HG03469 (cell line): ENCODE measurements at regions not wholly inside any gene's neighbourhood (a gene's known extent, or its start where the extent isn't known, plus 50 kb on each side); places are given as distances from the start of the nearest gene placed in this dataset.

Source experiments
- ATAC-seq: cut with Tn5 transposase; IDR thresholded peaks from one replicate; pipeline ENCODE4 v1.9.1; 2021; ENCODE audit warnings: mild to moderate bottlenecking, moderate library complexity, moderate number of reproducible peaks; ENCODE audit not compliant: unreplicated experiment

DNA sequence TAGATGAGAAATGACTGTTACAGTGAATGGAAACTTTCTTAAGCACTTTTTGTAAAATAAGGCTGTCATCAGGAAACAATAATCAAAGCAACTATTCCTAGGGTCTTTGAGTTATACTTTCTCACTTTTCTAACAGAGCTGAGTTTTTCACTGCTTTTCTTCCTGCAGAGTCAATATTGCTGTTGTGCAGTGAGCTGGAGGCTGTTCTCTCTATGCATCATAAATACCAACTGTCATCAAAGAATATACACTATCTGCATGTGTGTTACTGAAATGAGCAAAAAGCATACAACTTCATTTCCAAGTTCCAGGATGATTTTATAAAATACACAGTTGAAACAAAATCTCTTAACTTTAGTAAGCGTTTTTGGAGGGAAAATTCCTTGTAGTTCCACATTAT is 110.4 kb upstream of the CPSF6 start:
- no peak for ATAC-seq

DNA sequence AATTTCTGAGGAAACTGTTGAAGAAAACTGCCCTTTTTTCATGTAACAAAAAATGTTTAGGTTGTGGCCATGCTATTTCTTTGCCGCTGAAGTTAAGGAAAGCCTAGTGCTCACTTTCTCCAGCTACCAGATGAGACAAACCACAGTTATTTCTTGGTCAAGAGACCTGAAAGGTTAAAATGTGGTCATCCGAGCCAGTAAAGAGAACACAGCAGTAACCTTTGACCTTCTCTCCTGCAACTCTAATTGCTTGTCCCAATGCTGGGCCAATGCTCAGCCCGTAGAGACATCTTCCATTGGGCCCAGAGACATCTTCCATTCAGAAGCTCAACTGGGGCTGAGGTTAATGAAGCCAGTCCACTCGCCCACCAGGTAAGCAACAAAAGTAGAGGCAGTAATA is 109.8 kb upstream of the CPSF6 start:
- ATAC-seq = no peak

DNA sequence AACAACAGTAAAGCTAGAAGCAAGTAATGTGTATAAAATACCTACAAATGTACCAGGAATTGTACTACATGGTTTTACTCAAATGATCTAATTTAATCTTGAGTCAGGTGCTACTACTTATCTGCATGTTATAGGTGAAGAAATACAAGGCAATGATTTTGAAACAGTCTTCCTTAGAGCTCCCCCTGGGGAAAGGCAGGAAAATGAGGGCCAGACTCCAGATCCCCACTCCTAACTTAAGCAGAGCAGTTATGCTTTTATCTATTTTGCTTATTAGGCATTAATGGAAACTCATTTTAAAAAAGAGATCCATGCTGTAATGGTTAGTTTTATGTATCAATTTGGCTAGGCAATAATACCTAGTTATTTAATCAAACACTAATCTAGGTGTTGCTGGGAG is 109.3 kb upstream of the CPSF6 start:
- no peak for ATAC-seq

DNA sequence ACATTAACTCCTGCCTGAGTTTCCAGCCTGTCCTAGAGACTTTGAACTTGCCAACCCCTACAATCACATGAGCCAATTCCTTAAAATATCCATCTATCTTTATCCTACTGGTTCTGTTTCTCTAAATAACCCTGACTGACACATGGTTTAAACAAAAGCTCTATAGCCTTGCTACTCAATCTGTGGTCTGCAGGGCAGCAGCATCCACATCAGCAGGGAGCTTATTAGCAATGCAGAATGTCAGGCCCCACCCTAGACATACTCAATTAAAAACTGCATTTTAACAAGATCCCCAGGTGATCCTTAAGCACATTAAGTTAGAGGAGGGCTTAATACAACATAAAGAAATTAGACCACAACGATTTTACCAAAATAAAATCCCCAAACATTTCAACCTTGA is 108.3 kb upstream of the CPSF6 start:
- ATAC-seq = no peak

DNA sequence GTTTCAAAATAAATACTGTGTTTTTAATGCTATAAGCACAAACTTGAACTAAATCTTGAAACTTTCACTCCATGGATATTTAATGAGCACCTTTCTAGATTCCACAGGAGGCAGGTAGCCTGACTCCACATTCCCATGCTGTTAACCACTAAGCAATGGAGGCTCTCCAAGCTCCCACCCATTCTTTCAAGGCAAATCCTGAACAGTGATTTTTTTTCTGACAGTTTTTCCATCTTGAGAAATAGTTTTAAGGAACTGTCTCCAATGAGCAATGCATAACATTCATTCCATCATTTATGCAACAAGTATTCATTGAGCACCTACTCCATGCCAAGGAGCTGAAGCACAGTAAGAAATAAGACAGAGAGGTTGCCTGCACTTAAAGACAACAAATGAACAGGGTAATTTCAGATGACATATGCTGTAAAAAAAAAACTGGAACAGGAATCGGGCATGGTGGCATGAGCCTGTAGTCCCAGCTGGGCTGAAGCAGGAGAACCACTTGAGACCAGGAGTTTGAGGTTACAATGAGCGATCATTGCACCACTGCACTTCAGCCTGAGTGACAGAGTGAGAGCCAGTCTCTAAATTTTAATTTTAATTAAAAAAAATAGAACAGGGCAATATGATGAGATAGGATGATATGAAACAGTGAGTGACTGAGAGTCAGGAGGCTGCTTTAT is 102.3 kb upstream of the CPSF6 start:
- ATAC-seq = no peak

DNA sequence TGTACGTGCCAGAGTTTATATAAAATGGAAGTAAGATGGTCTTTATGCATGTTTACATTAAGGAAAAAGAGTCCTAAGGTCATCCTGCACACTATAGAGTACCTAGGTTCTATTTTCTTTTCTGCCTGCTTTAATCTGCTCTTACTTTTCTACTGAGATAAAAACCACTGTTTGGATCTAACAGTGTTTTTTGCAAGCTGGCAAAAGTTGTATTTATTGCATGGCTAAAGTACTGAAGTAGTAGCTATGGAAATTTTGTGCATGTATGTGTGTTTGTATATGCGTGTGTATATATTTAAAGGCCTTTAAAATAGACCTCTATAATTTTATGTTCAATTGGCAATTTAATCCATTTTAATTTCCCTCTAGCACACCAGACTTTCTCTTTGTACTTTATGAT is 98.3 kb upstream of the CPSF6 start:
- no peak for ATAC-seq

DNA sequence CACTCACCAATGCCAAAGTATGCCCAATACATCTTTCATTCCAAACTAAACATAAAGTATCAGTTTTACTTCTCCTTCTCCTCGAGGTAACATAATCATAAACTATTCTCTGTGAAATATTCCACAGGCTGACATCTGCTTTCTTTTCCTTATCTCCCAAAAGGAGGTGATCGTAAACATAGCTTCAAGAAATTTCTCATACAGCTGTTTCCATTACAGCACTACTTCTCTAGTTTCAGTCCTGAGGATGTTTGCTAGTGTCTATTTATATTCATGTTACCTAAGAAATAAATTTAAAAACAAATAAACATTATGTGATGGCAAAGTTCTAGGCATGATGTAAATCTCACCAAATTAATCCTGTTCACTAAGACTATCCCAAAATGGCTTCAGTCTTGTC is 90.1 kb upstream of the CPSF6 start:
- no peak for ATAC-seq

DNA sequence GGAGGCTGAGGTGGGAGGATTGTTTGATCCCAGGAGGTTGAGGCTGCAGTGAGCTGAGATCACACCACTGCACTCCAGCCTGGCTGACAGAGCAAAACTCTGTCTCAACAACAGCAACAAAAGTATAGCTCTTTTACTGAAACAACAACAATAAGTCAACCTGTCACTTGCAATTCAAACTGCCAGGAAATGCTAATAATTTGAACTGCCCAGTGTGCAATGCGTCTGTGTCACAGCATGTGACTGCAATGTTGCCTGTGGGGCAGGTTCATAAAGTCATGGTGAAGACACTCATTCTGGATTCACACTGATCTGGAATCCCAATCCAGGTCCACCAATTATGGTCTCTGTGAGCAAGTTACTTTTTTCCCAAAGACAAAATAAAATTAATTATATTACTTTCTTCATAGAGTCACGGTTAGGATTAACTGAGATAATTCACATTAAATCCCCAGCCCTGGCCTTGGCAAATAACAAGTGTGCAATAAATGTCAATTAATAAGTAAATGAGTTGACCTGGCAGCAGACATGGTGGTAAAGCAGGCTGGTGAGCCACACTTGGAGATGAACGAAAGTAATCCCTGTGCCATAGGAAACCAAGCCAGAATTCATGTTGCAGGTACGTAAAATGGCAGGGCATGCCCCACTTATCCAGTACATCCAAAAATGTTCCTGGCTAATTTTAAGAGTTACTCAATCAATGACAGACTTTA is 89.1 kb upstream of the CPSF6 start:
- ATAC-seq = no peak

DNA sequence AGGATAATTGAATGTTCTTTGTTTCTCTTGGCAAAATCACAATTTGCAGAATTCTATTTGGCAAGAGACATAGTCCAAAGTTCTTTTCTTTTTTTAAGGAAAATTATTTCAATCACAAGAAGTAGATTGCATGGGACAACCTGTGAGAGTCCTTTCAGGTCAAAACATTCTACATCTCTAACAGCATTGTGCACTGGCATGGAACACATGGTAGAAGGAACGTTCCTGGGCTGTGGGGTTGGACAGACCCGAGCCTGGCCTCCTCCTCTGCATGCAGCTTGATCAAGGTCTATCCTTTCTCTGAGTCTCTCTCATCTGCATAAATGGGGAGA is 88.6 kb upstream of the CPSF6 start:
- ATAC-seq = no peak

DNA sequence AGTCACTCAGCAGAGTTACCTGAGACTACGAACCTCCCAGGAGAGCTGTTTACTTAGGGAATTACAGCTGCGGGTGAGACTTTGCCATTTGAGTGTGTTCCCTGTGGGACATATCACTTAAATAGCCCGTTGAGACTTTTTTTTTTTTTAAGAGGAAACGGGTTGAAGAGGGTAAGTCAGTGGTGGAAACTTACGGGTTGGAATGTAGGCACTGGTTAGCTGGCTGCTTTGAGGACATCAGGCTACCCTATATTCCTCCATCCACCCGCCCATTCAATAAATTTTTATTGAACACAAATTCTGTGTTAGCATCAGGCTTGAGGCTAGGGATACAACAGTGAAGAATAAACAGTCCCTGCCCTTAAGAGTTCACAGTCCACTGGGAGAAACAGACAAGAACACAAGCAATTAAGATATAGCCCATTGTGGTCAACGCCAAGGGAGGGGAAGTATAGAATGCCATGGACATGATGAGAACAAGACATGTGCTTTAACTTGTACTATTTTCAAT is 88.1 kb upstream of the CPSF6 start:
- ATAC-seq = no peak

DNA sequence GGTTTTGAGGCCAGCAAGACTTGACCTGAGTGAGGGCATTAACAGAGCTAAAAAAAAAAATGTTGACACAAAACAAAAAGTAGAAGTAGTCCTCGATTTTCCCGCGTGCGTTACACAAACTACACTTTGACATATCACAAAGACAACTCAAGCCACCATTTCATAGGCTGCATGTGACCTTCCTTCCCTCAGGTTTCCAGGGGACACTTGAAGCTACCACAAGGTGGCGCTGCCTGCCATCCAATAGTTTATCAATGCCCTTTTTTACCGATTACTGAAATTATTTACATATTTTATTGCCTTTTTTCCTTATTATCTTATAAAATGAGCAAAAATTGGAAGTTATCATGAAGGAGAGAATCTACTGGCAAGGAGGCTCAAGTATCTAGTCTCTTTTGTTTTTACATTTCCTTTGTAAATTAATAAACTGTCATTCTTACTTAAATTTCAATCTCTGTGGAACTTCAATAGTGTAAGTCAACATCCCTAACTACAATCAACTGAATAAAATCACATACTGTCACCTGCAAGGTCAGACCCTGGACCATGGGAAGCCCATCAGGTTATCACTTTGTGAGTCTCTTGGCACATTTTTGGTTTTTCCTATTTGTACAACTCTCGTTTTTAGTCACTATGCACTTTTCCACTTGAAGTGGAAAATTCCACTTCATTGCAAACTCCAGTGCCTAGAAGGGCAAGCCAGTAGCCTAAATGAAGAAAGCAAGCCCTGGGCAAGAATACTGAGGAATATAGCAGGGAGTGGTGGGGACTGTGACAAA is 84.6 kb upstream of the CPSF6 start:
- no peak for ATAC-seq

DNA sequence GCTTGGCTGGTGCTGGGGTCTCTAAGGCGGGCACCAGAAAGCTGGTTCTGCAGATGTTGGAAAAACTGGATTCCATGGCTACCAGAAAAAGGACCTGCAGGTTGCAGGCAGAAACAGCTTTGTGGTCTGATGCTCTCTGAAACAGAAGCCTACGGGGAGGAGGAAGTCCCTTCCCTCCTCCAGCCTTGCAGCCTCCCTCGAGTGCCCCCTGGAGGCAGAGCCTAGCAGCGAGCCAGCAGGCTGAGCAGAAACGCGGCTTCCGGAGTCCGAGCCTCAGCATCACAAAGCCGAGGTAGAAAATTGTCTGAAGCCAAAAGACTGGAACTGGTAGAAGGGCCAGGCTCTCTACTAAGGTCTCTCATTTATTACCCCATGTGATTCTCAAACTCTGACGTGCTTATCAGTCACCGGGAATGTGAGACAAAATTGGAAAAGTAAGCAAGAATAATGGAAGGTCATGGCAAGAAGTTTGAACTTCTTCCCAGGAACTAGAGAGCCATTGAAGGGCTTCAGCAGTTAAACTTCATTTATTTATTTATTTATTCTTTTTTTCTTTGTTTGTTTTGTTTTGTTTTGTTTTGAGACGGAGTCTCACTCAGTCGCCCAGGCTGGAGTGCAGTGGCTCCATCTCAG is 82.2 kb upstream of the CPSF6 start:
- peak; percentile 88 for ATAC-seq

DNA sequence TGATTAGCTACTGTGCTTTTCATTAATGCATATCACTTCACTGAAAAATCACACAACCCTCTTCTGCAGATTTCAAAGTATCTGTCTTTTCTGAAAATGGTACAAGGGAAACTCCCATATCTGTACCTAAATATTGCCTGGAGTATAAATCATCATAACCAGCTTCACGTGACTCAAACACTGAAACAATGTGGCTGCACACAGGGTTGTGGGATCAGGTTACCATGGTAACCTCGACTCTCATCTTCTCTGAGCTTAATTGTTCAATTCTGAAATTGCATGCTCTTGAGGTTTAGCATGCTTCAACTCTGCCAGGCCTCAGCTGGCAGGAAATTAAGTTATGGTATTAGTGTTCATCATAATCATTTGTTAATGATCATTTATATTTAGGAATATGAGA is 77.5 kb upstream of the CPSF6 start:
- ATAC-seq = peak; percentile 73

DNA sequence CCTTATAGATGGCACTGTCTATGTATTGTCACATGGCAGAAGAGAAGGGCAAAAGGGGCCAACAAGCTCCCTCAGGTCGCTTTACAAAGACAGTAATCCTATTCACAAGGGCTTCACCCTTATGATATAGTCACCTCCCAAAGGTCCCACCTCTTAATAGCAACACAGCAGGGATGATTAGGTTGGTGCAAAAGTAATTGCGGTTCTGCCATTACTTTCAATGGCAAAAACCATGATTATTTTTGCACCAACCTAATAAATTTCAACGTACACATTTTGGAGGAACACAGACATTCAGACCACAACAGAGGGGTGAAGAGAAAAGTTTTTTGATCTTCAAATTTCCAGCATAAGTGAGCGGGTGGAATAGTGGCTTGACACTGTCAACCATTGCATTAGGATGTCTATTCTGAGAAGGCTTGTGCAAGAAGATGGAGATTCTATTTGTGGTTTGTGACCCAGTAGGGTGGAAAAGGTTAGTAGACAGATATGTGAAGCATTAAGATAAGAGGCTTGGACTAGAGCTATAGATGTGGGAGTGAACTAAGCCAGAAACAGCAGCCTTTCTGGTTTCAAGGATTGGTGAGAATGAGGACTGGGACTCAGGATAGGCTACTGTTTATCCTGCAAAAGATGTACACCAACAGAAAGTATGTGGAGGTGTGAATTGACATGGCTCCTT is 75.5 kb upstream of the CPSF6 start:
- no peak for ATAC-seq

DNA sequence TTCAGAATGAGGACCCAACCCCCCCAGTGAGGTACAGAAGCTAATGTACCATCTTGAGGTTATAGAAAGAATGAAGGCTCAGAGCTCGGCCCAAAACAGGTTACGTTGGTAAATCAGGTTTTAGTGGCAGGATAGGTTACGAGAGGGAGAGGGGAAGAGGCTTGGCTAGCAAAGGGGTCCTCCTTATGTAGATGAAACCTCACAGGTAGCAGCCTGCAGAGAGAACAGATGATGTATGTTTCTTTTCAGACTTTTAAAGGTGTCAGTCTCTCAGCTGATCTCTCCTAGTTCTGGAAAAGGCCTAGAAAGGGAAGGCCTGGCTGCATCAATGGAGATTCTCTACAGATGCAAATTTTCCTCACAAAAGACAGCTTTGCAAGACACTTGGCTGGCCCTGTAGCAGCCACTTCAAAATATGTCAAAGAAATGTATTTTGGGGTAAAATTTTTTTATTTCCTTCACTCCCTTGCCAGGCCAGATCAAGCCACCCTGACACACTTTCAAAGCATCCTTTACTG is 71.7 kb upstream of the CPSF6 start:
- ATAC-seq = no peak

DNA sequence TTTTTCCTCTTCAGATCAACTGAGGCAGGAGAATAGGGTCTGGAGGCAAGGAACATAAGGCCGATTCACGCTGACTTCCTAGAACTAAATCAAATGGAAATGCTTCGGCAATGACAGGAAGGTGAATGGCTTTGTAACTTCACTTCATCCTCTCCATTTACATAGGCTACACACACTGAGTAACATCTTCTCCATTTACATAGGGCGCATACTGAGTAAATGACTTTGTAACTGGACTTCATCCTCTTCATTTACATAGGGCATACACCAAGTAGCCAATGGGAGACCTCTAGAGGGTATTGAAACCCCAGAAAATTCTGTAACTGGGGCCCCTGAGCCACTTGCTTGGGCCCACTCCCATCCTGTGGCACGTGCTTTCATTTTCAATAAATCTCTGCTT is 71.0 kb upstream of the CPSF6 start:
- ATAC-seq = no peak

DNA sequence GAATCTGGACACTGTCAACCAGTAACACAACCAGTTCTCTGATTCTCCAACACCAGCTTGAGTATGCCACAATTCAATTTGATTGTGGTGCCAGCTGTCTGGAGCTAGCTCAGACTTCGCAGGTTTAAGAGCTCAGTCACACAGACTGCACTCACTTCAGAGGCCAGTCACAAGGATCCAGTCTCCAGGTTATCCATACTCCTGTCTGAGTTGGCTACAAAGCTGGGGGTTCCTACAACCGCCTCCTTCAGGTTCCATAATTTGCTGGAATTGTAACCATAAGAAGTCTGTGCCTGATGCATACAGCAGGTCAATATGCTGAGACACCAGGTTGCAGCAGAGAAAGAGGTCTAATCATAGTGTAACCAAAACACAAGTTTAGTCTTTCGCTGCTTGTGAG is 70.5 kb upstream of the CPSF6 start:
- no peak for ATAC-seq

DNA sequence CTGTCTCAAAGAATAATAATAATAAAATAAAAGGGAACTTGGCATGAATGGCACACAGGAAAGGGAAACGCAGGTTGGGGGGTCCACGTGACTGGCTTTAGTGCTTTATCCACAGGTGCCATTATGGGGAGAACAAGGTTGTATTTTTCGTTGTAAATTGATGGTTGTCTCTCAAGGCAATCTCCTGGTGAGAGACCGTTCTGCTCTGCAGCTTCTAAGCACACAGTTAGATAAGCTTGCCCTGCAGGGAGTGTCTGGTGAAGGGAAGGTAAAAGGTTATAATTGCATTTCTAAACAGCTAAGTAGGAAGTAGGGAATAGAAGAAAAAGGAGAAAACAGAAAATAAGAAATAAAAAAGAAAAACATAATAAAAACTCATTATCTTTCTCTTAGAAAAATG is 69.1 kb upstream of the CPSF6 start:
- no peak for ATAC-seq

DNA sequence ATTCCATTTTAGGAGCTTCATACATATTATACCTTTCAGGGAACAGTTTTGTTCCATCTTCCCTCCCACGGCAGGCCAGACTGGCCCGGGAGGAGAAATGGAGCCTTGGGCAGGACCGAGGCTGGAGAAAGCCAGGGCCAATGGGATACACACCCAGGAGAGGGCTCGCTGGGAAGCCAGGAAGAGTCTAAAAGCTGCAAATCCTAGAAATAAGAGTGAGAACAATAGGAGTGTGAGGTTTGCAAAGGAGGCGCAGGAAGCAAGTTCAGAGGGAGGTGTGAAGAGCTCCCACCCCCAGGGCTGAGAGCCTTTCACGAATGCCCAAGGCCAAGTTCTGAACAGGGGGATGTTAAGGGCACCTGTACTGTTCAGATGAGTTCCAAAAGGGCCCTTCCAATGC is 67.5 kb upstream of the CPSF6 start:
- ATAC-seq = no peak

DNA sequence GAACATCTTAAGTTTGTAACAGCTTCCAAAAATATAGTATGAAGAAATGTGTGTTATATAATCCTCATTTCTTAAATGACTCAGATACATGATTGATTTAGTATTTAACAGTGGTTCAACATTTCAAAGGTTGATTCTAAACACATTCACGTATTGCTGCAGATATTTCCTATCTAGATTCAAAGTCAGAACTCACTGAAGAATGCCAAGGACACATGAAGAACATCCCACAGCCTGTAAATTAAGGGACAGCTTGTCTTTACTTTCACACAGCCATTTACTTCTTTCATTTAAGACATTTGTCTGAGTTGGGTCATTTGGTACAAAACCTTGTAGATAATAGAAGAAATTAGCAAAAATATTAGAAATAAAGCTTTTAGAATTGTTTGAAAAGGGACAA is 66.9 kb upstream of the CPSF6 start:
- ATAC-seq = no peak

DNA sequence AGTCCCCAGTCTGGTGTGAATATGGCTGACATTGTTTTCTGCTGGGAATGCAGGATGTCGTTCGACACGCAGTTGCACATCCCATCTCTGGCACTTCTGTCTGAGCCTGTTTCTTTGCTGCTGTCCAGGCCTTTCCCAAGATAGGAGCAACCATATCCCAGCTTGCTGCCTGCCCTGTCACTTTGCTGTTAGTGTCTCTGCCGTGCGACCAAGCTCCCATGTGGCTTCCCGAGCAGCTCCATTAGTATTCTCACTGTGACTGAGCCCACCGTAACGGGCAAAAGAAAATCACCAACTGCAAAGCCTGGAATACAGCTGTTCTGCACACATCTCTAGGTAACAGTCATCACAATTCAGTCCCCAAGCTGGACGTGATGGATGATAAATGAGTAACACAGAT is 66.0 kb upstream of the CPSF6 start:
- no peak for ATAC-seq
